ENCODE measurements at regions not wholly inside any gene's neighbourhood (a gene's known extent, or its start where the extent isn't known, plus 50 kb on each side); places are given as distances from the start of the nearest gene placed in this dataset.
A peak's percentile ranks its signal among the peaks of the same experiment; 100 is the strongest.

DNA sequence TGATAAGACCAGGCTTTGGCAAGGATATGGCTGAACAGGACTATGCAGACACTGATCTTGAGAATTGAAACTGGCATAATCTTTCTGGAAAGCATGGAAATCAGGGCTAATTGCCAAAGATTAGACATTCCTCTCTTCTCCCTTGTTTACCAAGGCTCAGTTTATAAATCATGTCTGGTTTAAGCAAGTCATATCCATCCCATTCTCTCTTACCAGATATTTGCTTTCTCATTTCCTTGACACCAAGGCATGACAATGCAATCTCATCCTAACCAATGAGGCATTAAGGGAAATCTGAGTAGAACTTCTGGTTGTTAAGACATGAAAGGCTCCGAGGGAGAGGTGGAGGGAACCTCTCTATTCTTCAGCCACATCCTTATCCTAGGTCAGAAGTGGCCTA is 110.3 kb upstream of the CEP85L start:
- no peaks in the 10 kb centered on the region for H3K27me3 ChIP-seq
- WGBS, 2 donors: 71 to 83% methylated on average over 1 of the region's 1 CpG
- DNase-seq (no peak), ATAC-seq (no peak)
- no peaks in the 10 kb centered on the region for H3K9me3 ChIP-seq
- H3K4me3 ChIP-seq: no peak overlapping the region
- intact Hi-C loops (cut with DNase I): no loop called here
- TF ChIP-seq, protein P1, sequence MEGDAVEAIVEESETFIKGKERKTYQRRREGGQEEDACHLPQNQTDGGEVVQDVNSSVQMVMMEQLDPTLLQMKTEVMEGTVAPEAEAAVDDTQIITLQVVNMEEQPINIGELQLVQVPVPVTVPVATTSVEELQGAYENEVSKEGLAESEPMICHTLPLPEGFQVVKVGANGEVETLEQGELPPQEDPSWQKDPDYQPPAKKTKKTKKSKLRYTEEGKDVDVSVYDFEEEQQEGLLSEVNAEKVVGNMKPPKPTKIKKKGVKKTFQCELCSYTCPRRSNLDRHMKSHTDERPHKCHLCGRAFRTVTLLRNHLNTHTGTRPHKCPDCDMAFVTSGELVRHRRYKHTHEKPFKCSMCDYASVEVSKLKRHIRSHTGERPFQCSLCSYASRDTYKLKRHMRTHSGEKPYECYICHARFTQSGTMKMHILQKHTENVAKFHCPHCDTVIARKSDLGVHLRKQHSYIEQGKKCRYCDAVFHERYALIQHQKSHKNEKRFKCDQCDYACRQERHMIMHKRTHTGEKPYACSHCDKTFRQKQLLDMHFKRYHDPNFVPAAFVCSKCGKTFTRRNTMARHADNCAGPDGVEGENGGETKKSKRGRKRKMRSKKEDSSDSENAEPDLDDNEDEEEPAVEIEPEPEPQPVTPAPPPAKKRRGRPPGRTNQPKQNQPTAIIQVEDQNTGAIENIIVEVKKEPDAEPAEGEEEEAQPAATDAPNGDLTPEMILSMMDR (IDR thresholded peaks at IDR 0.05): no peak
- no peak for TF ChIP-seq POLR2A (IDR thresholded peaks at IDR 0.05)
- no peak overlapping the region for H3K27ac ChIP-seq
- no peaks in the 10 kb centered on the region for H3K36me3 ChIP-seq (replicated peaks in 1 of 2; ENCODE audit: insufficient read depth in 1 of 2, low read depth in 2 of 2)
- peaks cover 4% of the 10 kb centered on the region for H3K4me1 ChIP-seq

DNA sequence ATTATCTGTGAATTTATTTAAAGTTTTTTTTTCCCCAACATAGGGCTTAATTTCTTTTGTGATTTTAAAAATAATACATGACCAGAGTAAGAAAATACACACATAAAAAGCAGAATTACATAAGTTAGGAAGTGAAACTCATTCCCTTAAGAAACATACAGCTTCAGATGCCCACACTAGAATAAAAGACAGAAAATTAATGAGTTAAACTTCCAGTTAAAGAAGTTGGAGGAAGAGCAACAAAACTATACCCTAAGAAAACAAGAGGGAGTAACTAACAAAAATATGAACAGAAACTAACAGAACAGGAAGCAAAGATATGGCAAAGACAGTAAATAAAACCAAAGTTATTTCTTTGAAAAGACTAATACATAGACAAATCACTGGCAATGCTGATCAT is 107.6 kb upstream of the CEP85L start:
- H3K36me3 ChIP-seq (replicated peaks in 1 of 2; ENCODE audit: insufficient read depth in 1 of 2, low read depth in 2 of 2): no peaks in the 10 kb centered on the region
- DNase-seq (no peak), ATAC-seq (no peak)
- H3K4me3 ChIP-seq: no peak overlapping the region
- no peaks in the 10 kb centered on the region for H3K27me3 ChIP-seq
- peak overlapping the region in 1 of 4 donors; percentile 24 for H3K27ac ChIP-seq
- intact Hi-C loops (cut with DNase I): no loop called here
- peaks cover 4% of the 10 kb centered on the region for H3K4me1 ChIP-seq
- H3K9me3 ChIP-seq: no peaks in the 10 kb centered on the region
- TF ChIP-seq, protein P1 (IDR thresholded peaks at IDR 0.05): no peak
- TF ChIP-seq POLR2A (IDR thresholded peaks at IDR 0.05): no peak

DNA sequence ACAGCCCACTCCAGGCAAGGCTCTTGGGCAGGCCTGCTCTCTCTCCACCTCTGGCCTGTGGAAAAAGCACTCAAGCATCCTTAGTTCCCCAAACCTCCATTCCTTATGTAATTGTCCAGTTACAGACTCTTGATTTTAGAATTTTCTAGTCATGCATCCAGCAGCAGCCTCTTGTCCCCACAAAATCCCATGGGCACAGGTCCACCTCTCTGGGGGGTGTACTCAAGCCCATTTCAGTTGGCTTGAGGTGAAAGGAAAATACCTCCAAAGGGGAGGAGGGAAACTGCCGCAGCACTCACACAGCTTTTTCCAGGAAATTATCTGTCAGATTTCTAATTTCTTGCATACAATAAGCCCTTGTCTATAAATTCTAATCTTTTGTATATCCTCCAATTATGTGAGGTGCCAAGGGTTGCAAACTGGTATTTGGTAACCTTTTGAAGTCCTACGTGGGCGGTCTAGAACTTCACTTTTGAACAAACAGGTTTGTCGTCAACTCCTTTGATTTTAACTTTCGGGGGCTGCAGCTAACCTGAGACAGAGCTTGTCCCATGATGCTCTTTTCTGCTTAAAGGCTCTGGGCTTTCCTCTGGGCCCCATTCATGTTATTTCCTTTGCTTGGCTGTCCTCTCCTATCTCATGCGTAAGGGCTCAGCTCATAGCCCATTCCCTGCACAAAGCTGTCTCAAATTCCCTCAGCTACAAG is 104.7 kb upstream of the CEP85L start:
- intact Hi-C loops (cut with DNase I): no loop called here
- DNase-seq: peak in 1 of 4 donors; percentile 6
- no peak overlapping the region for H3K27ac ChIP-seq
- H3K9me3 ChIP-seq: no peaks in the 10 kb centered on the region
- H3K4me3 ChIP-seq: no peak overlapping the region
- peak; percentile 67 for ATAC-seq
- whole genome bisulfite sequencing, 2 donors: 47 to 73% methylated on average over 6 of the region's 6 CpGs
- H3K36me3 ChIP-seq (replicated peaks in 1 of 2; ENCODE audit: insufficient read depth in 1 of 2, low read depth in 2 of 2): no peaks in the 10 kb centered on the region
- TF ChIP-seq POLR2A (IDR thresholded peaks at IDR 0.05): no peak
- TF ChIP-seq, protein P1 (IDR thresholded peaks at IDR 0.05): no peak
- peaks cover 4% of the 10 kb centered on the region for H3K4me1 ChIP-seq
- no peaks in the 10 kb centered on the region for H3K27me3 ChIP-seq

DNA sequence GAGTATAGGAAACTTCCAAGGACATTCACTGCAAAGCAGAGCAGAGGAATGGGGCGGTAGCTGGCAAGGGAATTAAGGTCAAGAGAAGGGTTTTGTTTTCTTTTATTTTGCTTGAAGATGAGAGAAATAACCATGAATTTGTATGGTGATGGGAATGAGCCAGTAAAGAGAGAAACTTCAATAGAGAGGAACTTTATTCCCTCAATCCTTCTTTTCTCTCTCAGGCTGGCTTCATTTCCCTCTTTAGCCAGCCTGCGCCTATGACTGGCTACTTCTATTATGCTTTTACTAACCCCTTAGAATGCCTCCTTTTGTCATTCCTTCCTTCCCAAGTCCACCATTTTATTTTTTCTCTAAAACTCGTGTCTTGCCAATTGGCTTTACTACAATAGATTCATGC is 101.4 kb upstream of the CEP85L start:
- no peak for ATAC-seq
- peaks cover 8% of the 10 kb centered on the region for H3K4me1 ChIP-seq
- H3K27me3 ChIP-seq: no peaks in the 10 kb centered on the region
- H3K36me3 ChIP-seq (replicated peaks in 1 of 2; ENCODE audit: insufficient read depth in 1 of 2, low read depth in 2 of 2): no peaks in the 10 kb centered on the region
- no peak overlapping the region for H3K27ac ChIP-seq
- TF ChIP-seq, protein P1 (IDR thresholded peaks at IDR 0.05): no peak
- TF ChIP-seq POLR2A (IDR thresholded peaks at IDR 0.05): no peak
- no peaks in the 10 kb centered on the region for H3K9me3 ChIP-seq
- 89 to 92% methylated on average over 3 of the region's 3 CpGs for WGBS, 2 donors
- intact Hi-C loops (cut with DNase I): no loop called here
- no peak for DNase-seq
- no peak overlapping the region for H3K4me3 ChIP-seq

DNA sequence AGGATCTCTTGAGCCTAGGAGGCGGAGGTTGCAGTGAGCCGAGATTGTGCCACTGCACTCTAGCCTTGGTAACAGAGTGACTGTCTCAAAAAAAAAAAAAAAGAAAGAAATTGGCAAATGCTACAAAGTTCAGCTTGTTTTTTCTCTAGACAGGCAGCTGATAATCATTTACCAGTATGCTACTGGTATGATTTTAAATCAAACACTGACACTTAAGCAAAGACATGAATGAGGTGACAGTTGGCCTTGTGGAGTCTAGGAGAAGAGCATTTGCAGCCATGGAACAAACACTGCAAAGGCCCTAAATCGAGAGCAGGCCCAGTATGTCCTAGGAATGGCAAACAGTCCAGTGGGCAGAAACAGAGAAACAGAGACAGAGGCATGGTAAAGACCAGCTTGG is 99.7 kb upstream of the CEP85L start:
- H3K36me3 ChIP-seq (replicated peaks in 1 of 2; ENCODE audit: insufficient read depth in 1 of 2, low read depth in 2 of 2): no peaks in the 10 kb centered on the region
- H3K27ac ChIP-seq: no peak overlapping the region
- DNase-seq (no peak), ATAC-seq (no peak)
- 55 to 62% methylated on average over 3 of the region's 3 CpGs for WGBS, 2 donors
- no peak for TF ChIP-seq POLR2A (IDR thresholded peaks at IDR 0.05)
- TF ChIP-seq, protein P1 (IDR thresholded peaks at IDR 0.05): no peak
- no peaks in the 10 kb centered on the region for H3K9me3 ChIP-seq
- H3K27me3 ChIP-seq: no peaks in the 10 kb centered on the region
- no peak overlapping the region for H3K4me3 ChIP-seq
- intact Hi-C loops (cut with DNase I): no loop called here
- H3K4me1 ChIP-seq: peaks cover 11% of the 10 kb centered on the region
